Chondrocyte (in vitro differentiated cells): ENCODE measurements at regions not wholly inside any gene's neighbourhood (a gene's known extent, or its start where the extent isn't known, plus 50 kb on each side); places are given as distances from the start of the nearest gene placed in this dataset.

Source experiments
- DNase-seq: peaks from one replicate; pipeline ENCODE4 v3.0.0; 2021; ENCODE audit warnings: mixed read lengths, low spot score
- H3K27ac Mint-ChIP-seq: one replicate; pipeline ENCODE4 v1.8.0; 2021; ENCODE audit warnings: mild to moderate bottlenecking, moderate library complexity, mixed read lengths; ENCODE audit not compliant: unreplicated experiment
- H3K27me3 Mint-ChIP-seq: 2 replicates; pipeline ENCODE4 v1.8.0; 2021; ENCODE audit warnings: low read depth, mixed read lengths
- H3K36me3 Mint-ChIP-seq: 2 replicates; pipeline ENCODE4 v1.8.0; 2021; ENCODE audit warnings: low read depth, mixed read lengths
- H3K4me1 Mint-ChIP-seq: 2 replicates; pipeline ENCODE4 v1.8.0; 2021; ENCODE audit warnings: low read depth, mild to moderate bottlenecking, mixed read lengths
- H3K4me3 Mint-ChIP-seq: one replicate; pipeline ENCODE4 v1.8.0; 2021; ENCODE audit warnings: mild to moderate bottlenecking, moderate library complexity, mixed read lengths; ENCODE audit not compliant: unreplicated experiment
- H3K9me3 Mint-ChIP-seq: 2 replicates; pipeline ENCODE4 v1.8.0; 2021; ENCODE audit warnings: low read depth, mixed read lengths
- TF ChIP-seq, protein P1 (sequence below): fragments of 200-600 bp; sonication (generic); IDR thresholded peaks from 2 replicates; pipeline ENCODE4 v1.5.0; 2021; ENCODE audit warnings: antibody characterized with exemption, mild to moderate bottlenecking, moderate library complexity

DNA sequence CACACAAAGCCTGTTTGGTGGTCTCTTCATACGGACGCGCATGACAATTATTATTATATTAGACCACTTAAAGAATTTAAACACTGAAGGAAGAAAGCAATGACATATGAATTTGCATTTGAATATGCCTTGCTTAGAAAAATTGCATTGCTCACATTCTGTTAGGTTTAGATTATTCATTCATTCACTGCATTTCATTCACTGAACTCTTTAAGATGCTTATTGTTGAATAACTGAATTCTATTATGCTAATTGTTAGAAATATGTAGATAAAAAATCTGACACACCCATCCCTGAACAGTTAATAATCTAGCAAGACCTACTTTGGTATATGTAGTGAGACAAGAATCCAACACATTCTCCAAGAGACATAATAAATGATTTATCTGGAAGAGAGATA lies 94.4 kb upstream of the PEX5L start:
- TF ChIP-seq, protein P1, sequence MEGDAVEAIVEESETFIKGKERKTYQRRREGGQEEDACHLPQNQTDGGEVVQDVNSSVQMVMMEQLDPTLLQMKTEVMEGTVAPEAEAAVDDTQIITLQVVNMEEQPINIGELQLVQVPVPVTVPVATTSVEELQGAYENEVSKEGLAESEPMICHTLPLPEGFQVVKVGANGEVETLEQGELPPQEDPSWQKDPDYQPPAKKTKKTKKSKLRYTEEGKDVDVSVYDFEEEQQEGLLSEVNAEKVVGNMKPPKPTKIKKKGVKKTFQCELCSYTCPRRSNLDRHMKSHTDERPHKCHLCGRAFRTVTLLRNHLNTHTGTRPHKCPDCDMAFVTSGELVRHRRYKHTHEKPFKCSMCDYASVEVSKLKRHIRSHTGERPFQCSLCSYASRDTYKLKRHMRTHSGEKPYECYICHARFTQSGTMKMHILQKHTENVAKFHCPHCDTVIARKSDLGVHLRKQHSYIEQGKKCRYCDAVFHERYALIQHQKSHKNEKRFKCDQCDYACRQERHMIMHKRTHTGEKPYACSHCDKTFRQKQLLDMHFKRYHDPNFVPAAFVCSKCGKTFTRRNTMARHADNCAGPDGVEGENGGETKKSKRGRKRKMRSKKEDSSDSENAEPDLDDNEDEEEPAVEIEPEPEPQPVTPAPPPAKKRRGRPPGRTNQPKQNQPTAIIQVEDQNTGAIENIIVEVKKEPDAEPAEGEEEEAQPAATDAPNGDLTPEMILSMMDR = no peak
- no peak for DNase-seq
- H3K27me3 Mint-ChIP-seq = no peaks in the 10 kb centered on the region
- H3K27ac Mint-ChIP-seq = no peak overlapping the region
- no peak overlapping the region for H3K4me3 Mint-ChIP-seq
- peaks cover 5% of the 10 kb centered on the region for H3K9me3 Mint-ChIP-seq
- H3K4me1 Mint-ChIP-seq = no peaks in the 10 kb centered on the region
- no peaks in the 10 kb centered on the region for H3K36me3 Mint-ChIP-seq

DNA sequence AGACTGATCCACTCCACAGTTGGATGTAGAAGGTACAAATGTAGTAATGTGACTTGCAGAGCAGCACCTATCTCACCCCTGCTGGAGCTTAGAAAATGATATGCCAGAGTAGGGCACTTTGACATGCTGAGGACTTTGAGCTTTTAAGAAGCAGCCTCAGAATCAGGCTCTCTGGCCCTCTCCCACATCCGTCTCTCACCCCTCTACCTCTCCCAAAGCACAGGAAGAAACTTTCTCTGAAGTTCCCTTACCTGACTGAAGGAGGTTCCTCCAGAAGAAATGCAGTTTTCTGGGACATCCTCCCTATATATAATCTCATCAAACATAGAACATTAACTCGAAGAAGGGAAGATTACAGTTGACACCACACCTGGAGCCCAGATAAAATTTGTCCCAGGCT lies 98.4 kb upstream of the PEX5L start:
- no peaks in the 10 kb centered on the region for H3K27me3 Mint-ChIP-seq
- no peaks in the 10 kb centered on the region for H3K36me3 Mint-ChIP-seq
- no peak for DNase-seq
- H3K4me3 Mint-ChIP-seq = no peak overlapping the region
- TF ChIP-seq, protein P1 = no peak
- no peaks in the 10 kb centered on the region for H3K4me1 Mint-ChIP-seq
- H3K9me3 Mint-ChIP-seq = no peaks in the 10 kb centered on the region
- H3K27ac Mint-ChIP-seq = no peak overlapping the region

DNA sequence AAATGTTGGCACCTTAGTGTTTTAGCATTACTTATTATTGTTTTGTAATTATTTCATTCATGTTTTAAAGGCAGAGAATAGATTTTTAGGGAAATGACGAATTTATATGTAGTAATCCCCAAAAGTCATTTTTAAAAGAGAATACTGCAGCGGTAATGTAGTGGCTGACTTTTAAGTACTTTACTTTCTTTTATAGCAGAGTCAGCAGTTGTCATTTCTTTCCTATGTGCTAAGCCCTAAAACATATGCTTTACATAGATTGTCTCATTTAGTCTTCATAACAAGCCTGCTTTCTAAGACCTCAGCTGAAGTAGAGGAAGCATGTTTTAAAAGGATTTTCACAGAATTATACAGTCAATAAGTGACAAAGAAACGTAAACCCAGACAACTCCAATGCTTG lies 102.1 kb upstream of the PEX5L start:
- Mint-ChIP-seq H3K36me3 (no peaks in the 10 kb centered on the region), H3K4me1 (no peaks in the 10 kb centered on the region), H3K27ac (no peak overlapping the region), H3K27me3 (peaks cover 3% of the 10 kb centered on the region), H3K4me3 (no peak overlapping the region), H3K9me3 (no peaks in the 10 kb centered on the region)
- DNase-seq = no peak
- TF ChIP-seq, protein P1 = no peak

DNA sequence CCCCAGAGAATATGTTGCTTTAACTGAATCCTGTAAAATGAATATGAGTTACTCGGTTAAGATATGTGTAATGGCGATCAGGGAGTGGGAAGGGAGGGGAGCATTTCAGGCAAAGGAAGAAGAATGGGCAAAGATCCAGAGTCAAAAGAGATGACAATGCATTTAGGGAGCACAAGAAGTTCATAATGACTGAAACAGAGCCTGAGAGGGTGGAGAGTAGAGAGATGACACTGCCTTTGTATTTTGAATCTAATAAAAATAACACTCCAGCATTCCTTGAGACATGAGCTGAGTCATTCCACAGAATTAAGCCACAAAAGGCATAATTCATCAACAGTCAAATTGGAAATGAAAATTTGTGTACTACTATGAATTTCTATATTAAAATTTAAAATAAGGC lies 105.3 kb upstream of the PEX5L start:
- H3K9me3 Mint-ChIP-seq = peaks cover 4% of the 10 kb centered on the region
- TF ChIP-seq, protein P1 = no peak
- H3K27me3 Mint-ChIP-seq = peaks cover 5% of the 10 kb centered on the region
- no peaks in the 10 kb centered on the region for H3K36me3 Mint-ChIP-seq
- H3K27ac Mint-ChIP-seq = no peak overlapping the region
- H3K4me3 Mint-ChIP-seq = no peak overlapping the region
- no peak for DNase-seq
- no peaks in the 10 kb centered on the region for H3K4me1 Mint-ChIP-seq

DNA sequence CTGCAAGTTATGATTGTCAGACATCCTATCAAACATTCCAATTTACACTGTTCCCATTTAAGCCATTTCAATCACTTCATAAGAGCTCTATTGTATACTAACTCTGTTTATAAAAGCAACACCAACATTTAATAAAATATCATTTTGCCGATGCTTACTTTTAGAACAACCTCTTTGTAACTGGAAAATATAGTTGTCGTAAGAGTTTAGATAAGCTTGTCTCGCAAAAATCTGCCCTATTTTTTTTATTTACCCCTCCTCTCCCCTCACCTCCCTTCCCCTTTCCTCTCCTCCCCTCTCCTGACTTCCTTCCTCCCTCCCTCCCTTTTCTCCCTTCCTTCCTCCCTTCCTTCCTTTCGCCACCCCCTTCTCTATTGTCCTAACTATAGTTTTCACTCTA lies 105.7 kb upstream of the PEX5L start:
- Mint-ChIP-seq H3K9me3 (peaks cover 4% of the 10 kb centered on the region), H3K27ac (no peak overlapping the region), H3K4me1 (no peaks in the 10 kb centered on the region), H3K4me3 (no peak overlapping the region), H3K27me3 (peaks cover 5% of the 10 kb centered on the region), H3K36me3 (no peaks in the 10 kb centered on the region)
- TF ChIP-seq, protein P1 = no peak
- no peak for DNase-seq
